KMS-11 (cell line): ENCODE measurements at regions not wholly inside any gene's neighbourhood (a gene's known extent, or its start where the extent isn't known, plus 50 kb on each side); places are given as distances from the start of the nearest gene placed in this dataset.

Experiments
- H2AFZ ChIP-seq: fragments of 200-600 bp; sonication (generic); 2 replicates; pipeline ENCODE4 v1.6.1; 2016; ENCODE audit warnings: antibody characterized with exemption, mixed run types, low read depth
- H3K27ac ChIP-seq: fragments of 200-600 bp; sonication (generic); 2 replicates; pipeline ENCODE4 v1.6.1; 2016; ENCODE audit warnings: mild to moderate bottlenecking, mixed run types
- H3K27me3 ChIP-seq: fragments of 200-600 bp; sonication (generic); 2 replicates; pipeline ENCODE4 v1.6.1; 2017; ENCODE audit warnings: mild to moderate bottlenecking, low read depth, mixed run types, moderate library complexity; ENCODE audit not compliant: insufficient read depth
- H3K36me3 ChIP-seq: fragments of 200-600 bp; sonication (generic); 2 replicates; pipeline ENCODE4 v1.6.1; 2017; ENCODE audit warnings: mild to moderate bottlenecking, mixed run types; ENCODE audit not compliant: insufficient read depth
- H3K4me1 ChIP-seq: fragments of 200-600 bp; sonication (generic); 2 replicates; pipeline ENCODE4 v1.6.1; 2016; ENCODE audit warnings: mild to moderate bottlenecking, low read depth, mixed run types; ENCODE audit not compliant: poor library complexity, severe bottlenecking
- H3K4me2 ChIP-seq: fragments of 200-600 bp; sonication (generic); 2 replicates; pipeline ENCODE4 v1.7.0; 2016; ENCODE audit warnings: mild to moderate bottlenecking, mixed run types
- H3K4me3 ChIP-seq: fragments of 200-600 bp; sonication (generic); IDR thresholded peaks from 2 replicates; pipeline ENCODE4 v1.6.1; 2017; ENCODE audit warnings: low read depth, low read length, mixed read lengths; ENCODE audit not compliant: insufficient read depth
- H3K79me2 ChIP-seq: fragments of 200-600 bp; sonication (generic); 2 replicates; pipeline ENCODE4 v1.6.1; 2016; ENCODE audit warnings: low read depth, mixed run types; ENCODE audit not compliant: insufficient read depth
- H3K9ac ChIP-seq: fragments of 200-600 bp; sonication (generic); 2 replicates; pipeline ENCODE4 v1.6.1; 2016; ENCODE audit warnings: mild to moderate bottlenecking, mixed run types
- H4K20me1 ChIP-seq: fragments of 200-600 bp; sonication (generic); 2 replicates; pipeline ENCODE4 v1.6.1; 2016; ENCODE audit warnings: mild to moderate bottlenecking, mixed run types; ENCODE audit not compliant: insufficient read depth
- TF ChIP-seq, protein P1 (sequence below): fragments of 200-600 bp; sonication (generic); conservative IDR thresholded peaks from 2 replicates; pipeline ENCODE4 v1.6.1; 2017; ENCODE audit warnings: low read depth, mild to moderate bottlenecking, antibody characterized with exemption, low read length, moderate library complexity, mixed read lengths

- Histone ChIP-seq H3K4me1 (no peaks in the 10 kb centered on the region), H3K9ac (no peak overlapping the region), H3K36me3 (no peaks in the 10 kb centered on the region), H4K20me1 (no peaks in the 10 kb centered on the region), H3K79me2 (no peaks in the 10 kb centered on the region), H3K27me3 (no peaks in the 10 kb centered on the region), H2AFZ (no peak overlapping the region), H3K4me2 (no peak overlapping the region), H3K4me3 (no peak overlapping the region), H3K27ac (no peak overlapping the region)
- TF ChIP-seq, protein P1, sequence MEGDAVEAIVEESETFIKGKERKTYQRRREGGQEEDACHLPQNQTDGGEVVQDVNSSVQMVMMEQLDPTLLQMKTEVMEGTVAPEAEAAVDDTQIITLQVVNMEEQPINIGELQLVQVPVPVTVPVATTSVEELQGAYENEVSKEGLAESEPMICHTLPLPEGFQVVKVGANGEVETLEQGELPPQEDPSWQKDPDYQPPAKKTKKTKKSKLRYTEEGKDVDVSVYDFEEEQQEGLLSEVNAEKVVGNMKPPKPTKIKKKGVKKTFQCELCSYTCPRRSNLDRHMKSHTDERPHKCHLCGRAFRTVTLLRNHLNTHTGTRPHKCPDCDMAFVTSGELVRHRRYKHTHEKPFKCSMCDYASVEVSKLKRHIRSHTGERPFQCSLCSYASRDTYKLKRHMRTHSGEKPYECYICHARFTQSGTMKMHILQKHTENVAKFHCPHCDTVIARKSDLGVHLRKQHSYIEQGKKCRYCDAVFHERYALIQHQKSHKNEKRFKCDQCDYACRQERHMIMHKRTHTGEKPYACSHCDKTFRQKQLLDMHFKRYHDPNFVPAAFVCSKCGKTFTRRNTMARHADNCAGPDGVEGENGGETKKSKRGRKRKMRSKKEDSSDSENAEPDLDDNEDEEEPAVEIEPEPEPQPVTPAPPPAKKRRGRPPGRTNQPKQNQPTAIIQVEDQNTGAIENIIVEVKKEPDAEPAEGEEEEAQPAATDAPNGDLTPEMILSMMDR = no peak
These were observed 575.6 kb upstream of the GRAMD2B start for GRCh38 chr5:125847561-125847960.

DNA sequence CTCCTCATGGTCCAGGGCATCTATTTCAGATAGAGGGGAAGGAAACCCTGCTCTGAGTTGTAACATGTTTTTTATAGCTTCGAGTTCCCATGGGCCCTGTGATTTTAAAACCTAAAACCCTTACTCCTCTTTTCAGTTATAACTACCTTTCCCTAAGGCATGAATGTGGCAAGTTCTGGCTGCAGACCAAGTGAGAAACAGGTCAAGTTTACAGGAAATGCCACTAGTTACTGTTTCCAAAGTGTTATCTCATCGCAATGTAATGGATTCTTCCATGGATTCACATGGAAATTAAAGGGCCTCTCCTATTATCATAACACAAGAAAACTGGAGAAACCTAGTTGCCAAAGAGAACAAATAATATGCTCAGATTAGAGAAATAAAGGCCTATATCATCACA is 574.5 kb upstream of the GRAMD2B start:
- H3K27ac ChIP-seq = no peak overlapping the region
- no peaks in the 10 kb centered on the region for H4K20me1 ChIP-seq
- H3K4me1 ChIP-seq = peaks cover 8% of the 10 kb centered on the region
- no peak overlapping the region for H3K4me2 ChIP-seq
- no peaks in the 10 kb centered on the region for H3K79me2 ChIP-seq
- H3K27me3 ChIP-seq = no peaks in the 10 kb centered on the region
- no peaks in the 10 kb centered on the region for H3K36me3 ChIP-seq
- TF ChIP-seq, protein P1 = no peak
- H3K4me3 ChIP-seq = no peak overlapping the region
- H2AFZ ChIP-seq = no peak overlapping the region
- no peak overlapping the region for H3K9ac ChIP-seq

DNA sequence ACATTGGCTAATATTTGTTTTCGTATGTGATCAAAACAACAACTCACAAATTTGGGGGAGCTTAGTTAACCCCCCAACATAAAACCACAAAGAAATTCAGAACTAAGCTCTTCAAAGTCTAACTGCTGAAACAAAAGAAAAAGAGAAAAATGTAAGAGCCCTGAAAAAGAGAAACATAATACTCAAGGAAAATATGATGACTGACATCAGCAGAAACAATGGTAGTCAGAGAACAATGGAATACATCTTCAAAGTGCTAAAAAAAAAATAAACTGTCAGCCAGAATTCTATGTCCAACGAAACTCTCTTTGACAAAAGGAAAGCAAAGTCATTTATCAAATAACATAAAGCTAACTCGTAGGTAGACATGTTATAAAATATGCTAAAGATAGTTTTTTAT is 566.3 kb upstream of the GRAMD2B start:
- Histone ChIP-seq H3K4me3 (no peak overlapping the region), H3K9ac (no peak overlapping the region), H3K36me3 (no peaks in the 10 kb centered on the region), H3K79me2 (no peaks in the 10 kb centered on the region), H4K20me1 (no peaks in the 10 kb centered on the region), H3K27ac (no peak overlapping the region), H3K4me1 (peaks cover 8% of the 10 kb centered on the region), H3K4me2 (no peak overlapping the region), H3K27me3 (no peaks in the 10 kb centered on the region), H2AFZ (no peak overlapping the region)
- TF ChIP-seq, protein P1 = no peak

- no peaks in the 10 kb centered on the region for H4K20me1 ChIP-seq
- H2AFZ ChIP-seq = no peak overlapping the region
- no peak overlapping the region for H3K4me3 ChIP-seq
These were observed 559.6 kb upstream of the GRAMD2B start for GRCh38 chr5:125863579-125863978.

More at GRCh38 chr5:125863579-125863978, 559.6 kb upstream of the GRAMD2B start:
- no peaks in the 10 kb centered on the region for H3K27me3 ChIP-seq
- TF ChIP-seq, protein P1 = no peak
- no peaks in the 10 kb centered on the region for H3K4me1 ChIP-seq
- H3K4me2 ChIP-seq = no peak overlapping the region
- no peak overlapping the region for H3K9ac ChIP-seq
- no peaks in the 10 kb centered on the region for H3K79me2 ChIP-seq
- H3K27ac ChIP-seq = no peak overlapping the region
- no peaks in the 10 kb centered on the region for H3K36me3 ChIP-seq
